ENCODE measurements at regions not wholly inside any gene's neighbourhood (a gene's known extent, or its start where the extent isn't known, plus 50 kb on each side); places are given as distances from the start of the nearest gene placed in this dataset.

DNA sequence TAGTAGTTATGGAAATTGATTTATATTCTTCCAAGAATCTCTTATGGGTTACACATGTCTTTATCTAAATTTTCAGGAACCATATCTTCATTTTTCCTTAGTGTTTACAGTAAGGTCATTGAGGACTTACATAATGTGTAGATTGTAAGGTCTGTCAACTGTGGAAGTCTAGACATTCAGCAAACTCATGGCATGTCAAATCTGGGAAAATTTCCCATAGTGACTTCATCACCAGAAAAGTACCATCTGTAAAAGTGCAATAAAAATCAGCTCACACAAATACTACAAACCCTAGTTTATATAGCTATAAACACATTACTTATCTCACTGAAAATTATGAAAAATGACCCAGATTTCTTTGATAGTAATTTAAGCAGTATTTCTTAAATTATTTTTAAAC, 419.4 kb downstream of the MTRR start:
- TF ChIP-seq RCOR1 (IDR thresholded peaks at IDR 0.05; ENCODE audit: low read length) (no peak), TCF12 (IDR thresholded peaks at IDR 0.05) (no peak), USF2 (IDR thresholded peaks at IDR 0.05; ENCODE audit: borderline replicate concordance, low read depth, low read length) (no peak), EZH2phosphoT487 (IDR thresholded peaks at IDR 0.05; ENCODE audit: borderline replicate concordance, low read depth) (no peak), POLR2AphosphoS5 (IDR thresholded peaks at IDR 0.05; ENCODE audit: low read depth, low read length) (no peak), JUND (IDR thresholded peaks at IDR 0.05) (no peak), RXRA (IDR thresholded peaks at IDR 0.05; ENCODE audit: borderline replicate concordance, low read depth) (no peak), CHD2 (IDR thresholded peaks at IDR 0.05; ENCODE audit: low read length, partially characterized antibody) (no peak), RFX5 (IDR thresholded peaks at IDR 0.05; ENCODE audit: low read length) (no peak), ZBTB33 (IDR thresholded peaks at IDR 0.05; ENCODE audit: borderline replicate concordance, low read depth) (no peak), IRF3 (IDR thresholded peaks at IDR 0.05; ENCODE audit: low read depth, low read length) (no peak)
- Histone ChIP-seq H3F3A (replicated peaks; ENCODE audit: insufficient read depth) (no peaks in the 10 kb centered on the region), H4K20me1 (ENCODE audit: insufficient read depth) (no peaks in the 10 kb centered on the region), H3K27ac (ENCODE audit: low read depth in 2 of 2, low read length in 1 of 2) (no peak overlapping the region), H2AFZ (ENCODE audit: low read depth) (no peak overlapping the region), H3K4me1 (ENCODE audit: control insufficient read depth in 1 of 2, insufficient read depth in 2 of 2, low read depth in 1 of 2, low read length in 1 of 2) (no peaks in the 10 kb centered on the region), H3K79me2 (ENCODE audit: insufficient read depth) (no peaks in the 10 kb centered on the region), H3K9me2 (no peaks in the 10 kb centered on the region), H3K4me3 (ENCODE audit: low read depth in 2 of 2, low read length in 1 of 2) (no peak overlapping the region), H3K9ac (no peak overlapping the region), H3K27me3 (ENCODE audit: insufficient read depth) (no peaks in the 10 kb centered on the region), H3K4me2 (no peak overlapping the region), H3K9me3 (no peaks in the 10 kb centered on the region), H3K36me3 (replicated peaks in 1 of 2; ENCODE audit: control insufficient read depth in 1 of 2, insufficient read depth in 2 of 2, low read length in 1 of 2) (no peaks in the 10 kb centered on the region)
- ChIA-PET POLR2A (no interaction called here), CTCF (interaction anchor here (1.1 kb wide), 1 partner anchor 36 kb away, joined by 3 read pairs; no protein-coding TSS in a partner anchor)
- DNase-seq: no peak

- DNase-seq: no peak
- Histone ChIP-seq H4K20me1 (ENCODE audit: insufficient read depth) (no peaks in the 10 kb centered on the region), H3F3A (replicated peaks; ENCODE audit: insufficient read depth) (no peaks in the 10 kb centered on the region), H3K36me3 (replicated peaks in 1 of 2; ENCODE audit: control insufficient read depth in 1 of 2, insufficient read depth in 2 of 2, low read length in 1 of 2) (no peaks in the 10 kb centered on the region), H2AFZ (ENCODE audit: low read depth) (no peak overlapping the region), H3K79me2 (ENCODE audit: insufficient read depth) (no peaks in the 10 kb centered on the region), H3K9ac (no peak overlapping the region), H3K9me3 (no peaks in the 10 kb centered on the region), H3K9me2 (no peaks in the 10 kb centered on the region), H3K4me2 (no peak overlapping the region), H3K27ac (ENCODE audit: low read depth in 2 of 2, low read length in 1 of 2) (no peak overlapping the region), H3K27me3 (ENCODE audit: insufficient read depth) (no peaks in the 10 kb centered on the region), H3K4me3 (ENCODE audit: low read depth in 2 of 2, low read length in 1 of 2) (no peak overlapping the region), H3K4me1 (ENCODE audit: control insufficient read depth in 1 of 2, insufficient read depth in 2 of 2, low read depth in 1 of 2, low read length in 1 of 2) (no peaks in the 10 kb centered on the region)
- 12% methylated on average over 6 of the region's 6 CpGs for WGBS (ENCODE audit: low lambda C conversion rate)
- ChIA-PET CTCF (interaction anchor here (0.7 to 1.1 kb wide), 2 partner anchors 10 to 35 kb away, joined by 3 read pairs; no protein-coding TSS in a partner anchor), POLR2A (no interaction called here)
- TF ChIP-seq FOSL2 (IDR thresholded peaks at IDR 0.05; ENCODE audit: borderline replicate concordance, low read depth) (no peak), JUND (IDR thresholded peaks at IDR 0.05) (no peak), RAD21 (IDR thresholded peaks at IDR 0.05; ENCODE audit: low read length) (no peak), MXI1 (IDR thresholded peaks at IDR 0.05; ENCODE audit: low read depth, low read length) (no peak), EP300 (IDR thresholded peaks at IDR 0.05; ENCODE audit: borderline replicate concordance in 1 of 2, low read depth in 1 of 2, low read length in 1 of 2) (no peak), ELF1 (IDR thresholded peaks at IDR 0.05) (no peak), GABPA (IDR thresholded peaks at IDR 0.05; ENCODE audit: low read depth) (no peak)
- TF ChIP-seq, protein P1, sequence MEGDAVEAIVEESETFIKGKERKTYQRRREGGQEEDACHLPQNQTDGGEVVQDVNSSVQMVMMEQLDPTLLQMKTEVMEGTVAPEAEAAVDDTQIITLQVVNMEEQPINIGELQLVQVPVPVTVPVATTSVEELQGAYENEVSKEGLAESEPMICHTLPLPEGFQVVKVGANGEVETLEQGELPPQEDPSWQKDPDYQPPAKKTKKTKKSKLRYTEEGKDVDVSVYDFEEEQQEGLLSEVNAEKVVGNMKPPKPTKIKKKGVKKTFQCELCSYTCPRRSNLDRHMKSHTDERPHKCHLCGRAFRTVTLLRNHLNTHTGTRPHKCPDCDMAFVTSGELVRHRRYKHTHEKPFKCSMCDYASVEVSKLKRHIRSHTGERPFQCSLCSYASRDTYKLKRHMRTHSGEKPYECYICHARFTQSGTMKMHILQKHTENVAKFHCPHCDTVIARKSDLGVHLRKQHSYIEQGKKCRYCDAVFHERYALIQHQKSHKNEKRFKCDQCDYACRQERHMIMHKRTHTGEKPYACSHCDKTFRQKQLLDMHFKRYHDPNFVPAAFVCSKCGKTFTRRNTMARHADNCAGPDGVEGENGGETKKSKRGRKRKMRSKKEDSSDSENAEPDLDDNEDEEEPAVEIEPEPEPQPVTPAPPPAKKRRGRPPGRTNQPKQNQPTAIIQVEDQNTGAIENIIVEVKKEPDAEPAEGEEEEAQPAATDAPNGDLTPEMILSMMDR (IDR thresholded peaks at IDR 0.05): no peak
Observed at GRCh38 chr5:8288897-8289516, 420.1 kb downstream of the MTRR start.

Measured in SK-N-SH (cell line).